ENCODE measurements at regions not wholly inside any gene's neighbourhood (a gene's known extent, or its start where the extent isn't known, plus 50 kb on each side); places are given as distances from the start of the nearest gene placed in this dataset.

DNA sequence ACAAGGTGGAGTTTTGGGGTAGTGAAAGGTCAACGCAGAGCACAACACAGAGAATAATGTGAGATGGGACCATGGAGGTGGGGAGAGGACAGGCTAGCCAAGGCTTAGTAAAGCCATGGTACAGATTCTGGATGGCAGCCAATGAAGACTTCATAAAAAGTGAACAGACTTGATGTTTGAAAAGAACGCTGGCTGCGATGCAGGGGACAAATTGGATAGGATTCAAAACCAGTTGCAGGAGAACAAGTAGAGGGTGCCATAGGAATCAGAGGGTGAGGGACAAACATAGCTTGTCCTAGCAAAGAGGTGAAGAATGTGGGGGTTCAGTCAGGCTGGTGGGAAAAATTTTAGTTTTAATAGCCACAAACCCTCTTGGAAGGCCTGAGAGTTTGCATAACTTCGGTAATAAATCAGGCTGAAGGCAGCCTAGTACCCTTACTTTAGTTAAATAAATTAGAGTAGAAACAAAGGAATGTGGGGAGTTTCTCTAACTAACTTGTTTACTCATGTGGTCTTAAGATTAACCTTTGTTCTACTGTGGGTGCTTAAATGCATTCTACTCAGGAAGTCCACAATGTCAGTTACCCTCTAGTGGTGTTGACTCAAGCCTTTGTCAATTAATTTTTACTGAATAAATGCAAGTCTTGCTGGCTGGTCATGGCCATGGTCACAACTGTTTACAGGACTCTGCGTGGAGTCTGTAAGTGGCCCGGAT, 216.4 kb downstream of the C6orf118 start:
- TF ChIP-seq, protein P1, sequence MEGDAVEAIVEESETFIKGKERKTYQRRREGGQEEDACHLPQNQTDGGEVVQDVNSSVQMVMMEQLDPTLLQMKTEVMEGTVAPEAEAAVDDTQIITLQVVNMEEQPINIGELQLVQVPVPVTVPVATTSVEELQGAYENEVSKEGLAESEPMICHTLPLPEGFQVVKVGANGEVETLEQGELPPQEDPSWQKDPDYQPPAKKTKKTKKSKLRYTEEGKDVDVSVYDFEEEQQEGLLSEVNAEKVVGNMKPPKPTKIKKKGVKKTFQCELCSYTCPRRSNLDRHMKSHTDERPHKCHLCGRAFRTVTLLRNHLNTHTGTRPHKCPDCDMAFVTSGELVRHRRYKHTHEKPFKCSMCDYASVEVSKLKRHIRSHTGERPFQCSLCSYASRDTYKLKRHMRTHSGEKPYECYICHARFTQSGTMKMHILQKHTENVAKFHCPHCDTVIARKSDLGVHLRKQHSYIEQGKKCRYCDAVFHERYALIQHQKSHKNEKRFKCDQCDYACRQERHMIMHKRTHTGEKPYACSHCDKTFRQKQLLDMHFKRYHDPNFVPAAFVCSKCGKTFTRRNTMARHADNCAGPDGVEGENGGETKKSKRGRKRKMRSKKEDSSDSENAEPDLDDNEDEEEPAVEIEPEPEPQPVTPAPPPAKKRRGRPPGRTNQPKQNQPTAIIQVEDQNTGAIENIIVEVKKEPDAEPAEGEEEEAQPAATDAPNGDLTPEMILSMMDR (IDR thresholded peaks at IDR 0.05; ENCODE audit: insufficient read depth, low read length, poor library complexity, severe bottlenecking): no peak
- no peak for TF ChIP-seq EZH2phosphoT487 (conservative IDR thresholded peaks at IDR 0.05; ENCODE audit: low read length)
